ENCODE measurements at regions not wholly inside any gene's neighbourhood (a gene's known extent, or its start where the extent isn't known, plus 50 kb on each side); places are given as distances from the start of the nearest gene placed in this dataset.
A peak's percentile ranks its signal among the peaks of the same experiment; 100 is the strongest.
"Not testable (repeated sequence)": the region's sequence is repeated elsewhere in the genome, so short reads cannot be mapped to it uniquely, and the experiment has no call there.

DNA sequence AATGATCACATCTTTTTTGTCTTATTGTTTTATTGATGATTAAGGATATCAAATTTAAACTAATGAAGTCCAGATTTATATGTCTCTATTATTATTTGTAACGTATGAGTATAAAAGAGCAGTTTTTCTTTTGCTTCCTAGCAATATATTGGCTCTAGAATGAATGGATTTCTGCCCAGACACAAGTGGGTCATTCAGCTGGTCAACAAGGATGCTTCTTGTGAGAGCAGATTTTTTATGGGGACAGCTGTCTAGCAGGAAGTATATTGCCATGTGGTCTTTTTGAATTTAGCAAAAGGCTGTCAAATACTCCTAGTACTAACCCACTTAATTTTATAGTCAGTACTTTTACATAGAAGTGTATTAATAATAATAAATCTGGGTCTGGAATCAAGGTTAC is 1071.1 kb upstream of the FLRT2 start:
- H3K4me3 ChIP-seq (ENCODE audit: low read length) = no peak overlapping the region
- TF ChIP-seq, protein P1, sequence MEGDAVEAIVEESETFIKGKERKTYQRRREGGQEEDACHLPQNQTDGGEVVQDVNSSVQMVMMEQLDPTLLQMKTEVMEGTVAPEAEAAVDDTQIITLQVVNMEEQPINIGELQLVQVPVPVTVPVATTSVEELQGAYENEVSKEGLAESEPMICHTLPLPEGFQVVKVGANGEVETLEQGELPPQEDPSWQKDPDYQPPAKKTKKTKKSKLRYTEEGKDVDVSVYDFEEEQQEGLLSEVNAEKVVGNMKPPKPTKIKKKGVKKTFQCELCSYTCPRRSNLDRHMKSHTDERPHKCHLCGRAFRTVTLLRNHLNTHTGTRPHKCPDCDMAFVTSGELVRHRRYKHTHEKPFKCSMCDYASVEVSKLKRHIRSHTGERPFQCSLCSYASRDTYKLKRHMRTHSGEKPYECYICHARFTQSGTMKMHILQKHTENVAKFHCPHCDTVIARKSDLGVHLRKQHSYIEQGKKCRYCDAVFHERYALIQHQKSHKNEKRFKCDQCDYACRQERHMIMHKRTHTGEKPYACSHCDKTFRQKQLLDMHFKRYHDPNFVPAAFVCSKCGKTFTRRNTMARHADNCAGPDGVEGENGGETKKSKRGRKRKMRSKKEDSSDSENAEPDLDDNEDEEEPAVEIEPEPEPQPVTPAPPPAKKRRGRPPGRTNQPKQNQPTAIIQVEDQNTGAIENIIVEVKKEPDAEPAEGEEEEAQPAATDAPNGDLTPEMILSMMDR (IDR thresholded peaks at IDR 0.05; ENCODE audit: insufficient read depth, low read depth, low read length, missing control alignments) = no peak
- no peak for DNase-seq (ENCODE audit: low read depth)

DNA sequence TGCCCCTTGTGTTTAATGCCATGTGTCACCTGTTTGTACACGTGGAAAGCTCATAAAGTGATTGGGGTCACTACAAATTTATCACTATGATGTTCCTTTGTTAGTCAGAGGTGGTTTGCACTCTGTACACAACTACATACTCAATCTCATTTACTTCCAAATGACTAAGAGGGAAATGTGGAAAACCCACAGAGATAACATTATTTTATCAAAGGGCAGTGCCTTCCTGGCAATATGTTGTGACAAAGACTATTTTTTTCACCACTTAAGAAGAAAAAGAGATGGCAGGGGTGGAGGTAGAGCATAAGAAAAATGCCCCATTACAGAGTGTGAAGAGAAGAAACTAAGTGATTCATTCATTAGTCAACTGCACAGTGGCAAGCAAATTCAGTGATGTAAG is 1064.1 kb upstream of the FLRT2 start:
- peak; percentile 33 for DNase-seq (ENCODE audit: low read depth)
- TF ChIP-seq, protein P1 (IDR thresholded peaks at IDR 0.05; ENCODE audit: insufficient read depth, low read depth, low read length, missing control alignments) = no peak
- H3K4me3 ChIP-seq (ENCODE audit: low read length) = no peak overlapping the region

DNA sequence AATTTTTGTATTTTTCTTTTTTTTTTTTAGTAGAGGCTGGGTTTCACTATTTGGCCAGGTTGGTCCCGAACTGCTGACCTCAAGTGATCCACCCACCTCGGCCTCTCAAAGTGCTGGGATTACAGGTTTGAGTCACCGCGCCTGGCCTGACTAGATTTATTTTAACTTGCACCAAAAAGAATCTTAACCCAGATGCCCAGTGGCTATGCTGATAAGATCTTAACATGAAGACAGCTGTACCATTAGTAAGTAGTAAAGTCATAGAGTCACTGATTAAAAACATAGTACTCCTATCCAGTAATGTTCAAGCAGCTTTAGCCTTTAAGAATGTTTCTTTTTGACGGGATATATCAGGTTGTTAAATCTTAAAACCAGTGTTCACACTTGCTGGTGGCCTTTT is 1061.8 kb upstream of the FLRT2 start:
- no peak for DNase-seq (ENCODE audit: low read depth)
- no peak overlapping the region for H3K4me3 ChIP-seq (ENCODE audit: low read length)
- TF ChIP-seq, protein P1 (IDR thresholded peaks at IDR 0.05; ENCODE audit: insufficient read depth, low read depth, low read length, missing control alignments) = no peak

DNA sequence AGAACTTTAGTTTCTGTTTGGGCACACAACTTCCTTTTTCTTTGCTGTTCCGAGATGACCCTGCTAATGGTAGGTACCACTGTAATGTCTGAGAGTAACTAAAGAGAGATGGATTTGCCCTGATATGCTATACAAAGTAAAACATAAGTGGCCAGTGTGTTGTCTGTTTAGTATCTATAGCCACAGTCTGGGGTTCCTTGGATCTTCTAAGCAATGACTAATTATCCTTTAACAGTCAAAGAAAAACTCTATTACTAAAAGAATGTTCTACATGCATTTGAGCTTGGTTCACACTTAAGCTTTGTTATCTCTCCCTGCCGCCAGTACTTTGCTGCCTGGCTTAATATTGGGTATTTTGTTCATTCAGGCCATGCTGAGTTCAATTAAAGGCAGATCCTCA is 1051.9 kb upstream of the FLRT2 start:
- no peak overlapping the region for H3K4me3 ChIP-seq (ENCODE audit: low read length)
- no peak for DNase-seq (ENCODE audit: low read depth)
- TF ChIP-seq, protein P1 (IDR thresholded peaks at IDR 0.05; ENCODE audit: insufficient read depth, low read depth, low read length, missing control alignments) = no peak

DNA sequence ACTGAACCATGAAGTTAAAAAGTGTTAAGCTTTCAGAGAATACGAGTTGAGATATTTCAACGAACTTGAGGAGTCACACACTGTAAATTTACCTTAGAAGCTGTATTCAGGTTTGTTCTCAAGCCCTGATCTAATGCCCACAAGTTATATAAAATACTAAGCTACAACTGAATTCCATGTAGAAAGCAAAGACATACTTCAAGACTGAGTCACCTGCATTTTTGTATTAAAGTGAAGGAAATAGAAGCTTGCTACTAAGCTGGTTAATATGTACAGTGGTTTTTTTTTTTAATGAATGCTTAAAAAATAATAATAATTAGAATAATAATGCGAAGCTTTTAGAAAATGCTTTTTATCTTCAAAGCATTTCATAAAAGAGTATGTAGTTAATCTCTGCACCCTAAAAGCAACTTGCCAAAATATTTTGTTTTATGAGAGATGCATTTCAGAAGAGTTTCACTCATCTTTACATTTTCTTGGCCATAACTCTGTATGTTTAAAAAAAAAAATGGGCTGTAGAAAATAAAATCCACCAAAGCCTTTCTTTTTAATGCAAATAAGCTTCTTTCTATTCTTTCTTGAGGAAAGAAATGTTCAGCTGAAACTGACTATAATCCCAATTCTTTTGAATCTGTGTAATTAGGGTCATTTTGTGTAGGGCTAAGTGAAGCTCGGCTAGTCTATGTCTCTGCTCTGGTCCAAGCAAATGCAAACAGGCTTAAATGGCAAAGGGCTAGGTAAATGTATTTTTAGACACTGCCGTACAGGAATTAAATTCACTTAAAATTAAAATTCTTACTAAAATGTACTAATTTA is 1047.5 kb upstream of the FLRT2 start:
- H3K4me3 ChIP-seq (ENCODE audit: low read length) = no peak overlapping the region
- peak; percentile 25 for DNase-seq (ENCODE audit: low read depth)

DNA sequence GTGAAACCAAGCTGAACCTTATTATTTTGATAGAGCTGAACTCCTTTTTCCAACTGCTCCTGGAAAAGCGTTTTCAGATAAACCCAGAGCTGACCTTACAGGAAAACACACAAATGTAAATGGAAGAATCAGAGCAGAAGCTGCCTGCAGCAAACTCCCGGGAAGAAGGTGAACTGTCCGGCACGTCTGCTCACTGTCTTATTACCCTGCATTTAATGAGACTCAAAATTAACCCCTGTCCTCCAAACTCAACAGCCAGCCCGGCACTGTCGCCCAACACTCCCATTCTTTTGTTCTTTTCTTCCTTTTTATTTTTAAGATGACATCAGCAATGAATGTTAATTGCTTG is 1046.9 kb upstream of the FLRT2 start:
- TF ChIP-seq, protein P1 (IDR thresholded peaks at IDR 0.05; ENCODE audit: insufficient read depth, low read depth, low read length, missing control alignments) = no peak

More for the DNA sequence above, 1047.5 kb upstream of the FLRT2 start:
- TF ChIP-seq, protein P1 (IDR thresholded peaks at IDR 0.05; ENCODE audit: insufficient read depth, low read depth, low read length, missing control alignments) = no peak

DNA sequence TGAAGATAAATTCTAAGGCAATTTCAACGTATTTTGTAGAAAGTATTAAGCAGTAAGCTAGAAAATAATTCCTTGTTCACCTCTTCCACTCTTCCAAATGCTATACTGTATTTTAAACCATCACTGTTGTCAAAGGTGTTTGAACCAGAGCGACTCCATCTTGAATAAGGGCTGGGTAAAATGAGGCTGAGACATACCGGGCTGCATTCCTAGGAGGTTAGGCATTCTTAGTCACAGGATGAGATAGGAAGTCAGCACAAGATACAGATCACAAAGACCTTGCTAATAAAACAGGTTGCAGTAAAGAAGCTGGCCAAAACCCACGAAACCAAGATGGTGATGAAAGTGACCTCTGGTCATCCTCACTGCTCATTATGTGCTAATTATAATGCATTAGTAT is 1045.7 kb upstream of the FLRT2 start:
- DNase-seq (ENCODE audit: low read depth) = peak; percentile 21
- not testable (repeated sequence) for H3K4me3 ChIP-seq (ENCODE audit: low read length)

More for the DNA sequence above, 1046.9 kb upstream of the FLRT2 start:
- no peak overlapping the region for H3K4me3 ChIP-seq (ENCODE audit: low read length)
- DNase-seq (ENCODE audit: low read depth) = no peak
